CD14-positive monocyte (primary cell): ENCODE measurements at regions not wholly inside any gene's neighbourhood (a gene's known extent, or its start where the extent isn't known, plus 50 kb on each side); places are given as distances from the start of the nearest gene placed in this dataset.

Experiments
- DNase-seq, 3 donors: peaks; one replicate each; pipeline ENCODE4 v3.0.0-alpha.2; 2011 to 2022
- H2AFZ ChIP-seq: 2 replicates; pipeline ENCODE4 v1.6.0; 2012; ENCODE audit warnings: mild to moderate bottlenecking, low read depth, low read length, inconsistent platforms; ENCODE audit not compliant: insufficient read depth, poor library complexity, severe bottlenecking
- H3K27ac ChIP-seq, 2 donors: 1 replicate in 1 of 2; 2 replicates in 1 of 2; pipeline ENCODE4 v1.5.1; 2012 to 2013; ENCODE audit warnings: low read length in 2 of 2, control low read depth in 1 of 2, inconsistent platforms in 1 of 2, low read depth in 1 of 2, mild to moderate bottlenecking in 1 of 2
- H3K27me3 ChIP-seq, 2 donors: one replicate each; pipeline versions ENCODE4 v1.6.0 to v1.6.1; 2011 to 2013; ENCODE audit warnings: low read length in 2 of 2; ENCODE audit not compliant: control insufficient read depth in 2 of 2, insufficient read depth in 2 of 2
- H3K36me3 ChIP-seq, 2 donors: replicated peaks in 1 of 2; 1 replicate in 1 of 2; 2 replicates in 1 of 2; pipeline versions ENCODE4 v1.5.1 to v1.6.1; 2012 to 2013; ENCODE audit warnings: low read length in 2 of 2, control low read depth in 1 of 2, inconsistent platforms in 1 of 2, mild to moderate bottlenecking in 1 of 2; ENCODE audit not compliant: insufficient read depth in 2 of 2, control insufficient read depth in 1 of 2
- H3K4me1 ChIP-seq, 2 donors: 1 replicate in 1 of 2; 2 replicates in 1 of 2; pipeline versions ENCODE4 v1.5.1 to v1.6.1; 2012 to 2013; ENCODE audit warnings: low read length in 2 of 2, control low read depth in 1 of 2, inconsistent platforms in 1 of 2, mild to moderate bottlenecking in 1 of 2, moderate library complexity in 1 of 2; ENCODE audit not compliant: insufficient read depth in 2 of 2, control insufficient read depth in 1 of 2
- H3K4me2 ChIP-seq: replicated peaks from 2 replicates; pipeline ENCODE3; 2012; ENCODE audit warnings: low read length, moderate library complexity, mild to moderate bottlenecking; ENCODE audit not compliant: poor library complexity, severe bottlenecking; ENCODE audit errors: extremely low read depth
- H3K4me3 ChIP-seq, 3 experiments: fragments of 200-600 bp in 1 of 3; sonication (generic) in 1 of 3; replicated peaks in 1 of 3; 1 replicate in 2 of 3; 2 replicates in 1 of 3; pipeline ENCODE4 v1.5.1; 2011 to 2013; ENCODE audit warnings: low read length in 3 of 3, mild to moderate bottlenecking in 3 of 3, control low read depth in 2 of 3, low read depth in 2 of 3, inconsistent platforms in 1 of 3, moderate library complexity in 1 of 3
- H3K79me2 ChIP-seq: 2 replicates; pipeline ENCODE4 v1.6.0; 2012; ENCODE audit warnings: mild to moderate bottlenecking, control low read depth, inconsistent platforms, low read length, moderate library complexity; ENCODE audit not compliant: insufficient read depth
- H3K9ac ChIP-seq: 2 replicates; pipeline ENCODE4 v1.6.0; 2017; ENCODE audit warnings: low read length, mild to moderate bottlenecking; ENCODE audit not compliant: insufficient read depth, poor library complexity, severe bottlenecking
- H3K9me3 ChIP-seq, 2 donors: replicated peaks in 1 of 2; 1 replicate in 1 of 2; 2 replicates in 1 of 2; pipeline versions ENCODE4 v1.5.1 to v1.6.1; 2012 to 2013; ENCODE audit warnings: low read length in 2 of 2, control low read depth in 1 of 2; ENCODE audit not compliant: control insufficient read depth in 1 of 2, insufficient read depth in 1 of 2
- H4K20me1 ChIP-seq: 2 replicates; pipeline ENCODE4 v1.6.0; 2012; ENCODE audit warnings: mild to moderate bottlenecking, low read length, control low read depth, moderate library complexity; ENCODE audit not compliant: insufficient read depth
- H3K27ac Mint-ChIP-seq, 7 donors: one replicate each; pipeline ENCODE4 v1.8.0; 2020; ENCODE audit warnings: mild to moderate bottlenecking in 7 of 7, mixed read lengths in 7 of 7, moderate library complexity in 6 of 7, inconsistent platforms in 2 of 7
- H3K27me3 Mint-ChIP-seq, 3 donors: one replicate each; pipeline ENCODE4 v1.8.0; 2021 to 2022; ENCODE audit warnings: low read depth in 3 of 3, mild to moderate bottlenecking in 3 of 3, mixed read lengths in 3 of 3, moderate library complexity in 3 of 3, inconsistent platforms in 1 of 3
- H3K36me3 Mint-ChIP-seq, 2 donors: one replicate each; pipeline ENCODE4 v1.8.0; 2020; ENCODE audit warnings: mixed read lengths in 2 of 2, inconsistent platforms in 1 of 2, mild to moderate bottlenecking in 1 of 2
- H3K4me1 Mint-ChIP-seq: one replicate; pipeline ENCODE4 v1.8.0; 2020; ENCODE audit warnings: mild to moderate bottlenecking, mixed read lengths
- H3K4me3 Mint-ChIP-seq, 2 donors: one replicate each; pipeline ENCODE4 v1.8.0; 2020; ENCODE audit warnings: mild to moderate bottlenecking in 2 of 2, mixed read lengths in 2 of 2, moderate library complexity in 1 of 2
- H3K9me3 Mint-ChIP-seq, 7 donors: one replicate each; pipeline ENCODE4 v1.8.0; 2020 to 2022; ENCODE audit warnings: mixed read lengths in 7 of 7, mild to moderate bottlenecking in 6 of 7, moderate library complexity in 6 of 7, inconsistent platforms in 2 of 7
- WGBS: methylation state at CpG from one replicate; pipeline ENCODE4 v1.1.5; 2013; ENCODE audit warnings: missing lambda C conversion rate; ENCODE audit not compliant: insufficient coverage; 5-methylcytosine and 5-hydroxymethylcytosine counted together
- intact Hi-C, 2 donors: fragments of 100-400 bp; cut with micrococcal nuclease; formaldehyde crosslinking; loops; one replicate each; pipeline versions ENCODE4 v1.15.0 to v1.15.1; 2023
- TF ChIP-seq, protein P1 (sequence below): fragments of 200-600 bp; IDR thresholded peaks from one replicate; pipeline ENCODE4 v1.8.0; 2022; ENCODE audit warnings: antibody characterized with exemption, mild to moderate bottlenecking

DNA sequence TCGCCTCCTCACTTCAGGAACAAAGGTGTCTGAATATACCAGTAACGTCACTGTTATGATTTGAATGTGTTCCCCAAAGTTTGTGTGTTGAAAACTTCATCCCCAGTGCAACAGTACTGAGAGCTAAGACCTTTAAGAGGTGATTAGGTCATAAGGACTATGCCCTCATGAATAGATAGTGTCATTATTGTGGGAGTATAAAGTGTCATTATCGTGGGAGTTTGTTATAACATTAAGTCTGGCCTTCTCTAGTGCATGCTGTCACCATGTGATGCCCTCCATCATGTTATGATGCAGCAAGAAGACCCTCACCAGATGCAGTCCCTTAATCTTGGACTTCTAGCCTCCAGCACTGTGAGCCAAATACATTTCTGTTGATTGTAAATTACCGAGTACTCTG lies 53.7 kb upstream of the TLE3 start:
- Mint-ChIP-seq H3K36me3 (no peaks in the 10 kb centered on the region), H3K27ac (peak overlapping the region in 1 of 7 donors; percentile 70), H3K4me1 (peaks cover 28% of the 10 kb centered on the region), H3K27me3 (peaks cover 9 to 17% (median 13%) of the 10 kb centered on the region in 3 donors), H3K9me3 (peaks cover 0 to 4% (median 0%) of the 10 kb centered on the region in 7 donors), H3K4me3 (no peak overlapping the region)
- H2AFZ ChIP-seq = no peak overlapping the region
- H3K4me3 ChIP-seq = no peak overlapping the region
- no peak for DNase-seq
- H3K36me3 ChIP-seq = no peaks in the 10 kb centered on the region
- no peak overlapping the region for H3K4me2 ChIP-seq
- no peak overlapping the region for H3K9ac ChIP-seq
- intact Hi-C loops = no loop called here
- H3K9me3 ChIP-seq = no peaks in the 10 kb centered on the region
- H3K27me3 ChIP-seq = no peaks in the 10 kb centered on the region
- peaks cover 7 to 8% of the 10 kb centered on the region in 2 donors for H3K4me1 ChIP-seq
- TF ChIP-seq, protein P1, sequence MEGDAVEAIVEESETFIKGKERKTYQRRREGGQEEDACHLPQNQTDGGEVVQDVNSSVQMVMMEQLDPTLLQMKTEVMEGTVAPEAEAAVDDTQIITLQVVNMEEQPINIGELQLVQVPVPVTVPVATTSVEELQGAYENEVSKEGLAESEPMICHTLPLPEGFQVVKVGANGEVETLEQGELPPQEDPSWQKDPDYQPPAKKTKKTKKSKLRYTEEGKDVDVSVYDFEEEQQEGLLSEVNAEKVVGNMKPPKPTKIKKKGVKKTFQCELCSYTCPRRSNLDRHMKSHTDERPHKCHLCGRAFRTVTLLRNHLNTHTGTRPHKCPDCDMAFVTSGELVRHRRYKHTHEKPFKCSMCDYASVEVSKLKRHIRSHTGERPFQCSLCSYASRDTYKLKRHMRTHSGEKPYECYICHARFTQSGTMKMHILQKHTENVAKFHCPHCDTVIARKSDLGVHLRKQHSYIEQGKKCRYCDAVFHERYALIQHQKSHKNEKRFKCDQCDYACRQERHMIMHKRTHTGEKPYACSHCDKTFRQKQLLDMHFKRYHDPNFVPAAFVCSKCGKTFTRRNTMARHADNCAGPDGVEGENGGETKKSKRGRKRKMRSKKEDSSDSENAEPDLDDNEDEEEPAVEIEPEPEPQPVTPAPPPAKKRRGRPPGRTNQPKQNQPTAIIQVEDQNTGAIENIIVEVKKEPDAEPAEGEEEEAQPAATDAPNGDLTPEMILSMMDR = no peak
- H3K27ac ChIP-seq = no peak overlapping the region
- WGBS = 83% methylated on average over 1 of the region's 4 CpGs
- no peaks in the 10 kb centered on the region for H3K79me2 ChIP-seq
- H4K20me1 ChIP-seq = no peaks in the 10 kb centered on the region

DNA sequence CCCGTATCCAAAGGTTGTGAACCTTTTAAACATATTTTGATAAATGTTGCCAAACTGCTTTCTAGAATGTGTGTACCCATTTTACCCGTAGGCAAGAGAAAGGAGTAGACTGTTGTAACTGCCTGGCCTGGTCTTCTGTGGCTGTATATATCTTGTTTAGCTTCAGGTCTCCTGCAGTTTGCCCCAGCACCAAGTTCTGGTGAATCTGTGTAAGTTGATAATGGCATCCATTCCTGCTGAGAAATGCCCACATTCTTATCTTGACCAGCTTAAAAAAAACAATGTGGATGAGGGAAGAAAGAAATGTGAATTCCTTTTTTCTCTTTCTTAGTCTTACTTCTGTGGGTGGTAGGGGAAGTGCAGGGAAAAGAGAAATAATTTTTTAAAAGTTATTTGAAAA lies 53.3 kb upstream of the TLE3 start:
- intact Hi-C loops = no loop called here
- H2AFZ ChIP-seq = no peak overlapping the region
- H3K79me2 ChIP-seq = no peaks in the 10 kb centered on the region
- DNase-seq = no peak
- H3K9ac ChIP-seq = no peak overlapping the region
- peaks cover 7 to 8% of the 10 kb centered on the region in 2 donors for H3K4me1 ChIP-seq
- no peak overlapping the region for H3K4me2 ChIP-seq
- Mint-ChIP-seq H3K36me3 (no peaks in the 10 kb centered on the region), H3K4me1 (peaks cover 28% of the 10 kb centered on the region), H3K27ac (no peak overlapping the region), H3K4me3 (no peak overlapping the region), H3K9me3 (peaks cover 0 to 4% (median 0%) of the 10 kb centered on the region in 7 donors), H3K27me3 (peaks cover 9 to 17% (median 13%) of the 10 kb centered on the region in 3 donors)
- no peaks in the 10 kb centered on the region for H3K36me3 ChIP-seq
- no peaks in the 10 kb centered on the region for H4K20me1 ChIP-seq
- H3K27me3 ChIP-seq = no peaks in the 10 kb centered on the region
- H3K9me3 ChIP-seq = no peaks in the 10 kb centered on the region
- 67% methylated on average over 1 of the region's 2 CpGs for WGBS
- H3K27ac ChIP-seq = no peak overlapping the region
- no peak overlapping the region for H3K4me3 ChIP-seq
- TF ChIP-seq, protein P1 = no peak
